Bronchial epithelial cell (primary cell): ENCODE measurements at regions not wholly inside any gene's neighbourhood (a gene's known extent, or its start where the extent isn't known, plus 50 kb on each side); places are given as distances from the start of the nearest gene placed in this dataset.

Experiments
- DNase-seq: peaks from one replicate; pipeline ENCODE4 v3.0.0-alpha.2; 2010; ENCODE audit warnings: low read depth
- FAIRE-seq: peaks from 2 replicates; lab custom pipeline; 2011; peaks lifted over from hg19 to GRCh38; lab: Jason Lieb, UNC
- H3K27me3 ChIP-seq: 2 replicates; pipeline ENCODE4 v1.5.1; 2011; ENCODE audit warnings: low read length; ENCODE audit not compliant: control insufficient read depth, insufficient read depth
- H3K36me3 ChIP-seq: 2 replicates; pipeline ENCODE4 v1.5.1; 2011; ENCODE audit warnings: low read length; ENCODE audit not compliant: control insufficient read depth, insufficient read depth
- H3K4me3 ChIP-seq: 2 replicates; pipeline ENCODE4 v1.5.1; 2011; ENCODE audit warnings: mild to moderate bottlenecking, low read depth, low read length, control low read depth
- CTCF ChIP-seq: IDR thresholded peaks from 2 replicates; pipeline ENCODE4 v1.5.1; 2011; ENCODE audit warnings: mild to moderate bottlenecking, moderate library complexity, low read length, control low read depth, inconsistent platforms; ENCODE audit not compliant: insufficient read depth, severe bottlenecking

- FAIRE-seq (no peak), DNase-seq (no peak)
- Histone ChIP-seq H3K4me3 (no peak overlapping the region), H3K36me3 (no peaks in the 10 kb centered on the region), H3K27me3 (no peaks in the 10 kb centered on the region)
- TF ChIP-seq CTCF, result no peak
Measured at GRCh38 chr11:114880442-114880841, 202.1 kb downstream of the NXPE2 start.

GRCh38 chr11:114883472-114883871 is 205.1 kb downstream of the NXPE2 start:
- DNase-seq, result no peak
- TF ChIP-seq CTCF, result no peak
- no peak for FAIRE-seq
- Histone ChIP-seq H3K36me3 (no peaks in the 10 kb centered on the region), H3K27me3 (no peaks in the 10 kb centered on the region), H3K4me3 (no peak overlapping the region)

GRCh38 chr11:114886644-114887265 is 208.4 kb downstream of the NXPE2 start:
- DNase-seq, result no peak
- TF ChIP-seq CTCF, result no peak
- Histone ChIP-seq H3K4me3 (no peak overlapping the region), H3K27me3 (no peaks in the 10 kb centered on the region), H3K36me3 (no peaks in the 10 kb centered on the region)
- FAIRE-seq, result no peak

DNA sequence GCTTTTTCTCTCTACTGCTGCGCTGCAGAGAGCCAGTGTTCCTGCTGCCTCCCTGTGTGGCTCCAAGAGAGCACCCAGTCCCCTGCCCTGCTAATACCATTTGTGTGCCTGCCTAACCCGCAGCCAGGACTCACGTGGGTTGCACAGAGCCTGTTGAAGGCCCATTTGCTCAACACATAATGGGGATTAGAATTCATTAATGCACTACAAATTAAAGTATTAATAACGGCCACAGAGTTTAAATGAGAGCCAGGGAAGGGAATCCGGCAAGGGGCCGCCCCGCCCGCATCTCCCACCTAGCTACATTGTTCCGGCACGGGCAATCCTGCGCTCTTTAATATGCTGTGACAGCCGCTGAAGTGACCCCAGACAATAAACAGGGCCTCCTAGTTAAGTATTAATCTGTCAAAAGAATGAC is 211.3 kb downstream of the NXPE2 start:
- no peaks in the 10 kb centered on the region for H3K36me3 ChIP-seq
- DNase-seq (no peak), FAIRE-seq (no peak)
- H3K4me3 ChIP-seq, result no peak overlapping the region
- H3K27me3 ChIP-seq, result no peaks in the 10 kb centered on the region
- TF ChIP-seq CTCF, result no peak

DNA sequence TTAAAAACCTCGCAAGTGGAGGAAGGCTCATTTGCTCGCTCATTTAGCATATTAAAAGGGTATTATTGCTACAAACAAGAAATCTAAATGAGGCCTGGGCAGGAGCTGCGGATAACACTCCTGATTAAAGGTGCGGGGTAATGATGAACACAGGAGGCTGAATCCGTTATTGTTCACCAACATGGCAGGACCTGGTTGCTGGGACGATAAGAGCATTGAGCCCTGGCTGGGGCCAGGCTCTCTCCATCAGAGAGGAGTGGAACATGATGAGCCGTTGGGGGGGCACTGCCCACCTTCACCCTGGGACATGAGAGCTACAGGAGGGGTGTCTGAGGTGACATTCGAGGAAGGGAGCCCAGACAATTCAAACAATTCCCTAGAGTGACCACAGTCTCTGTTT is 211.7 kb downstream of the NXPE2 start:
- FAIRE-seq (no peak), DNase-seq (no peak)
- Histone ChIP-seq H3K27me3 (no peaks in the 10 kb centered on the region), H3K4me3 (no peak overlapping the region), H3K36me3 (no peaks in the 10 kb centered on the region)
- no peak for TF ChIP-seq CTCF

GRCh38 chr11:114891911-114892310 is 213.6 kb downstream of the NXPE2 start:
- DNase-seq (no peak), FAIRE-seq (no peak)
- Histone ChIP-seq H3K27me3 (no peaks in the 10 kb centered on the region), H3K4me3 (no peak overlapping the region), H3K36me3 (no peaks in the 10 kb centered on the region)
- TF ChIP-seq CTCF, result no peak
